ENCODE measurements at regions not wholly inside any gene's neighbourhood (a gene's known extent, or its start where the extent isn't known, plus 50 kb on each side); places are given as distances from the start of the nearest gene placed in this dataset.

DNA sequence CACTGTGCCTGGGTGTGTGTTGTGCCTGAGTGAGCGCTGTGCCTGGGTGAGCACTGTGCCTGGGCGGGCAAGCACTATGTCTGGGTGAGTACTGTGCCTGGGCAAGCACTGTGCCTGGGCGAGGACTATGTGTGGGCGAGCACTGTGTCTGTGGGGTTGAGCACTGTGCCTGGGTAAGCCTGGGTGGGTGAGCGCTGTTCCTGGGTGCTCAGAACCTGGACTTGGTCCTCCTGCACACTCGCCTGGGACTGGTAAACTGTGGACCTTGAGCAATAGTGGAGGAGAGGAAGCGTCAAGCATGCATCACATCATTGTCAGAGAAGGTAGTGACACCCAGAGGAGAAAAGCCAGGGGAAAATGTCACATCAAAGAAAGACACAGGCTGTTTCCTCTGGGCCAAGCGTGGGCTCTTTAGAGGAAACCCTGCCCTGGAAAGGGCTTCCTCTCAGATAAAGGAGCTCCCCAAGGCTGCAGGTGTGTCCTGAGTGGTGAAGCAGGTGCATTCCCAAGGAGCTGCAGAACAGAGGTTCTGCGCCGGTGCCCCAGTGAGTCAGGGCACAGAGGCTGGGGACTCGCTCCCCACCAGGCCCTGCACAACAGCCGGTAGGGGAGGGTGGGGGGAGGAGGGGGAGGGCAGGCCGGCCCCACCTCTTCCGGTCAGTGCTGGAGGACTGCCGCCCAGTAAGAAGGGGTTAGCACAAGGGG is 141.2 kb downstream of the TEX29 start:
- no peak overlapping the region for H3K4me3 ChIP-seq (ENCODE audit: low read depth, low read length)
- TF ChIP-seq CTCF (IDR thresholded peaks at IDR 0.05; ENCODE audit: low read depth, low read length) = no peak

DNA sequence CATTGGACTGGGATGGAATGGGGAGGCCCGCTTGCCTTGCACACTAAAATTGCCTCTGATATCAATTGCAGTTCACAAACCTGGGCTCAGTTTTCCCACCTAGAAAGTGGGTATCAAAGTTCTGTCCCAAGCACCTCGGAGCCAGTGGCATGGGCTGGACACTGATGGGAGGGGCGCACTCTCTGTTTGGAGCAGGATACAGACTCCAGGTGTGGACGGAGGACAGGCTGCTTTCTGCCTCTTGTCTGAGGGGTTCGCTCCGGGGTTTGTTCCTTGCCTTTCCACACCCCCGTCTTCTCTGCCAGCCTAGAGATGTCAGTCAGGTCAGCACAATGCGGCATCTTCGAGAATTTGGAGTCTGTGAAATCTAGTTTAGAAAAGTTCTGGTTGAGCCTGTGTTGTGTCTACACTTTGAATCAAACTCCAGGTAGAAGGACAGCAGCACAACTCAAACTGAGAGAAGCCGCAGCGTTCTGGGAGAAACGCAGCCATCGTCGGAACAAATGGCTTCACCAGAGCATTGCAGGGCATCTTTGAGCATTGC is 141.9 kb downstream of the TEX29 start:
- no peak overlapping the region for H3K4me3 ChIP-seq (ENCODE audit: low read depth, low read length)
- TF ChIP-seq CTCF (IDR thresholded peaks at IDR 0.05; ENCODE audit: low read depth, low read length) = no peak

GRCh38 chr13:111462944-111463343 is 142.5 kb downstream of the TEX29 start:
- TF ChIP-seq CTCF (IDR thresholded peaks at IDR 0.05; ENCODE audit: low read depth, low read length) = no peak
- H3K4me3 ChIP-seq (ENCODE audit: low read depth, low read length) = no peak overlapping the region

DNA sequence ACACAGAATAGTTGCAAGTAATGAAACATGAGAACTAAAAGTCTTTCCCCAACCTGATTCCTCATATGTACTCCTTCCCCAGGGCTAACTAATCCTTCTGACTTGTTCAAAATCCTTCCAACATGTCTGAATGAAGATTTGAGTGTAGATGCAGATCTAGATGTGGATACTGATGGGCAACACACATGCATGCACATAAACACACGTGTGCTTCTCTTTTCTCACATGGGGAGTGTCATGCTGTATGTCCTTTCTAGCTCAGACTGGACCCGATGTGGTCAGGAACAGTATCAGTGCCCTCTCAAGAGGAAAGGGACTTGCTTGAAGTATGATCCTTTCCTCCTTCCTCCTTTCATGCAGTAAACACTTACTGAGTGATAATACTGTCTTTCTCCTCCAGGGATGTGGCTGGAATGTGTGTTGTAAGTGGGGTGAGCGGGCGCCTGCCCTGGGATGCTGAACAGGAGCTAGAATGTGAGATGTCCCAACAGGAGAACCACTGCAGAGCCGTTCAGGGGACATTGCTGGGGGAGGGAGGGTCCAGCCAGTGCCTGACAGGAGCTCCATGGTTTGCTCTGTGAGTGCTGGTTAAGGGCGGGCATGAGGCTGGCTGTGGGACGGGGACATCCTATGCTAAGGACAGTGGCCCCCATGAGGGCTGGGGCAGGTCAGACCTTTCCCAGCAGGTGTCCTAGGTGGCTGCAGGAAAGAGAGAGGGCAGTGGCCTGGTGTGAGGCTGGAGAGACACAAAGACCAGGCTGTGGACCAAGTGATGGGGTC is 146.9 kb downstream of the TEX29 start:
- no peak for TF ChIP-seq CTCF (IDR thresholded peaks at IDR 0.05; ENCODE audit: low read depth, low read length)
- no peak overlapping the region for H3K4me3 ChIP-seq (ENCODE audit: low read depth, low read length)

DNA sequence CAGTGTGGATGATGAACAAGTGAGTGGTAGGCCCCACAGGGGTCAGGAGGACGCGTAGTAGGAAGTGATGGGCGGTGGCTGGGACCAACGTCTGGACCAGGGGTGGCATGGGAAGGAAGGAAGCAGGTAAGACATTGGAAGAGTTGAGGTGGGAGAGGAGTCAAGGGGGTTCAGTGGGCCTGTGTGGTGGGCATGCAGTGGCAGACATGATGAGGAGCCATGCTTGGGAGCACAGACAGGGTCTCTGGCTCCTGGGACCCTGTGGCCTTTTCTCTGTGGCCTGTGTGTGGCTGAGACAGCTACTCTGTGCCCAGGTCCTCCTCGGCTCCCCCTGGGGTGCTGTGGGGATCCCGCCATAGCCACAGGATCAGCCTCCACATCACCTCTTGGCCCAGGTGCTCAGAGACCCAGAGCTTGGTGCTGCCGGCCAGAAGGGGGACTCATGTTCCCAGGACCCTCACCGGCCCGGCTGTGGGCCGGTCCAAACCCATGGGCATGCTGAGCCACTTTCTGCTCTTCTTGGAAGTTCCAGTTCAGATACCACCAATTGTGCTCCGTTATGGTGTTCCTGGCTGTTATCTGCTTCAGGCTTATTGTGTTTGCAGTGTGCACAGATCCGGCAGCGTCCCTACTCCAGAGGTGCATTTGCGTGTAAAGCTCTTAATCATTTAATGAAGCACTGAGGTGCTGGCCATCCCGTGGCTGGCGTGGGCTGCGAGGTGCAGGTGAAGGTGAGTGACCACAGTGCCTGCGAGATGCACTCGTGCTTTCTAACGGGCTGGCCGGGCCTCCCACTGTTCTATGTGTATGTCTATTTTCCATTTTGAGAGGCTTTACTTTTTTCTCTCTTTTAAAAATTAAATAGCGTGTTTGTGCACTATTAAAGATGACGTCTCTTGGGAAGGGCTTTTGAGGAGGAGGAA is 147.9 kb downstream of the TEX29 start:
- no peak for TF ChIP-seq CTCF (IDR thresholded peaks at IDR 0.05; ENCODE audit: low read depth, low read length)
- no peak overlapping the region for H3K4me3 ChIP-seq (ENCODE audit: low read depth, low read length)

DNA sequence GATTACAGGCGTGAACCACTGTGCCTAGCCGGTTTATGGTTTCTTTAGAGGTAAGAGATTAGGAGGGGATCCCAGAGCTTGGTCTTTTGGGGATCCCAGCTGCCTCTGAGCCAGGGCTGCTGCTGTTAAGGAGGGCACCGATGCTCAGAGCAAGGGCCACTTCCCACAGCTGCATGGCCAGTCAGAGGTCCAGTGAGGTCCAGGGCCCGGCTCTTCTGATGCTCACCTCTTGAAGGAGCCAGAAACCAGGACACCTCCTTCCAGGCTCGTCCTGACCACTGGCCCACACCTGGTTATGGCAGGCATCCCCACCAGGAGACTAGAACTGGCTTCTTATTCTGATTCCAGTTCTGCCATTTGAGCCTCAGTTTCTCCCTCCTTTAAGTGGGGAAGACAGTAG is 149.0 kb downstream of the TEX29 start:
- TF ChIP-seq CTCF (IDR thresholded peaks at IDR 0.05; ENCODE audit: low read depth, low read length) = no peak
- no peak overlapping the region for H3K4me3 ChIP-seq (ENCODE audit: low read depth, low read length)

All from WI38 (cell line).